ENCODE measurements at regions not wholly inside any gene's neighbourhood (a gene's known extent, or its start where the extent isn't known, plus 50 kb on each side); places are given as distances from the start of the nearest gene placed in this dataset.

DNA sequence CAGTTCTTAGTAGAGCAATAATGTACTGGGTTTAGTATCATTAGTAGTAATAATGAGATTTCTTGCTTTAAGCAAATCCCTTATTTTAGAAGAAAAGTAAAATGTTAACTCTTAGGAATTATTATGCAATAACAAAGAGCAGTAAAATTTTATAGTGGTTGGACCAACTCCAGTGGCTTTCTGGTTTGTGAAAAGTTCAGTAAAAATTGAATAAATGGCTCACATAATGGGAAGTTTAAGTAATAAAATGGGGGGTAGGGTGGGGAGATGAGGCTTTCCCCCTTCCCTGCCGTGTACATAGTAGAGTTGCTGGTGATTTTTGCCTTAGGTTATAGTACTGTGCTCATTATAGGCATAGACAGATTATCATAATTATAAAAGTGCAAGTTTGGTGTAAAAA, 250.5 kb upstream of the ATP2B1 start:
- TF ChIP-seq, protein P1, sequence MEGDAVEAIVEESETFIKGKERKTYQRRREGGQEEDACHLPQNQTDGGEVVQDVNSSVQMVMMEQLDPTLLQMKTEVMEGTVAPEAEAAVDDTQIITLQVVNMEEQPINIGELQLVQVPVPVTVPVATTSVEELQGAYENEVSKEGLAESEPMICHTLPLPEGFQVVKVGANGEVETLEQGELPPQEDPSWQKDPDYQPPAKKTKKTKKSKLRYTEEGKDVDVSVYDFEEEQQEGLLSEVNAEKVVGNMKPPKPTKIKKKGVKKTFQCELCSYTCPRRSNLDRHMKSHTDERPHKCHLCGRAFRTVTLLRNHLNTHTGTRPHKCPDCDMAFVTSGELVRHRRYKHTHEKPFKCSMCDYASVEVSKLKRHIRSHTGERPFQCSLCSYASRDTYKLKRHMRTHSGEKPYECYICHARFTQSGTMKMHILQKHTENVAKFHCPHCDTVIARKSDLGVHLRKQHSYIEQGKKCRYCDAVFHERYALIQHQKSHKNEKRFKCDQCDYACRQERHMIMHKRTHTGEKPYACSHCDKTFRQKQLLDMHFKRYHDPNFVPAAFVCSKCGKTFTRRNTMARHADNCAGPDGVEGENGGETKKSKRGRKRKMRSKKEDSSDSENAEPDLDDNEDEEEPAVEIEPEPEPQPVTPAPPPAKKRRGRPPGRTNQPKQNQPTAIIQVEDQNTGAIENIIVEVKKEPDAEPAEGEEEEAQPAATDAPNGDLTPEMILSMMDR (IDR thresholded peaks at IDR 0.05; ENCODE audit: low read depth, low read length, poor library complexity, severe bottlenecking), result no peak
- no peak for TF ChIP-seq EZH2phosphoT487 (IDR thresholded peaks at IDR 0.05; ENCODE audit: borderline replicate concordance, low read length)
